ENCODE measurements at regions not wholly inside any gene's neighbourhood (a gene's known extent, or its start where the extent isn't known, plus 50 kb on each side); places are given as distances from the start of the nearest gene placed in this dataset.

DNA sequence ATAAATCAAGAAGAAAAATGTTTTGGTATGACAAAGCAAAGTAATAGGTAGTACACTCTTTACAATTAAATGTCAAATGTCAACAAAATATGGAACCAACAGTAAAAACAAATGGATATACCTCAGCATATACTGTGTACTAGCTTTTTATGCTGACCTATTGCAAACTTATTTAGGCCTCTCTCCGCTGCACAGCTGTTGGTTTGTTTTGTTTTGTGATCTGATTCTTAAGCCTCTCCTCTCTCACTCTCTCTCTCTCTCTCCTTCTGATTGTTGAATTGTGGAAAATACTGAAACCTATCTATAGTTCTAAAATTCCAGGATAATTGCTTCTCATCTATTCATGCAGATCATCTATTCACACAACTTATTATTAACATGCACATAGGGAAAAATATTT lies 154.9 kb upstream of the ARHGAP28 start:
- peaks cover 4% of the 10 kb centered on the region for H3K4me1 Mint-ChIP-seq (ENCODE audit: unreplicated experiment)

DNA sequence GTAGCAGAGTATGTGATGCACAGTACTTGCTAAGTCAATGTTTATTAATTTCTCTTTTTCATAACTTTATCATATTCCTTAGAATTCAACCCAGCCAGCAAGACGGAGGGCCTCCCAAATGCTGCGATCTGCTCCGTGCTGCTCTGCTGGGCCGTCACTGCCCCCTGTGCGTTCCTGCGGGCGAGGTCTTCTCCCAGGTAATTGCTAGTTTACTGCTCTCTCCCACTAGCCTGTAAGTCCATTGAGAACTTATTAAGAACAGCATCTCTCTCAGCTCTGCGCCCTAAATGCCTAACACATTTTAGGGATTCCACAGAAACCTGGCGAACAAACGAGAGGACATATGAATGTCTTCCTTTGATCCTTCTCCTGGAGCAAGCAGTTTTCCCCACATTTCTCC lies 153.6 kb upstream of the ARHGAP28 start:
- Mint-ChIP-seq H3K27ac (ENCODE audit: unreplicated experiment) (no peak overlapping the region), H3K9me3 (ENCODE audit: unreplicated experiment) (no peaks in the 10 kb centered on the region), H3K36me3 (ENCODE audit: low read depth, unreplicated experiment) (no peaks in the 10 kb centered on the region), H3K4me1 (ENCODE audit: unreplicated experiment) (peaks cover 4% of the 10 kb centered on the region), H3K27me3 (ENCODE audit: unreplicated experiment) (peaks cover 2% of the 10 kb centered on the region), H3K4me3 (ENCODE audit: unreplicated experiment) (no peak overlapping the region)
- no peak for DNase-seq (ENCODE audit: low spot score)
- TF ChIP-seq, protein P1, sequence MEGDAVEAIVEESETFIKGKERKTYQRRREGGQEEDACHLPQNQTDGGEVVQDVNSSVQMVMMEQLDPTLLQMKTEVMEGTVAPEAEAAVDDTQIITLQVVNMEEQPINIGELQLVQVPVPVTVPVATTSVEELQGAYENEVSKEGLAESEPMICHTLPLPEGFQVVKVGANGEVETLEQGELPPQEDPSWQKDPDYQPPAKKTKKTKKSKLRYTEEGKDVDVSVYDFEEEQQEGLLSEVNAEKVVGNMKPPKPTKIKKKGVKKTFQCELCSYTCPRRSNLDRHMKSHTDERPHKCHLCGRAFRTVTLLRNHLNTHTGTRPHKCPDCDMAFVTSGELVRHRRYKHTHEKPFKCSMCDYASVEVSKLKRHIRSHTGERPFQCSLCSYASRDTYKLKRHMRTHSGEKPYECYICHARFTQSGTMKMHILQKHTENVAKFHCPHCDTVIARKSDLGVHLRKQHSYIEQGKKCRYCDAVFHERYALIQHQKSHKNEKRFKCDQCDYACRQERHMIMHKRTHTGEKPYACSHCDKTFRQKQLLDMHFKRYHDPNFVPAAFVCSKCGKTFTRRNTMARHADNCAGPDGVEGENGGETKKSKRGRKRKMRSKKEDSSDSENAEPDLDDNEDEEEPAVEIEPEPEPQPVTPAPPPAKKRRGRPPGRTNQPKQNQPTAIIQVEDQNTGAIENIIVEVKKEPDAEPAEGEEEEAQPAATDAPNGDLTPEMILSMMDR (IDR thresholded peaks at IDR 0.05; ENCODE audit: unreplicated experiment) = no peak

More for the DNA sequence above, 154.9 kb upstream of the ARHGAP28 start:
- H3K4me3 Mint-ChIP-seq (ENCODE audit: unreplicated experiment) = no peak overlapping the region
- no peaks in the 10 kb centered on the region for H3K9me3 Mint-ChIP-seq (ENCODE audit: unreplicated experiment)
- peaks cover 2% of the 10 kb centered on the region for H3K27me3 Mint-ChIP-seq (ENCODE audit: unreplicated experiment)
- TF ChIP-seq, protein P1 (IDR thresholded peaks at IDR 0.05; ENCODE audit: unreplicated experiment) = no peak
- H3K27ac Mint-ChIP-seq (ENCODE audit: unreplicated experiment) = no peak overlapping the region
- no peak for DNase-seq (ENCODE audit: low spot score)
- H3K36me3 Mint-ChIP-seq (ENCODE audit: low read depth, unreplicated experiment) = no peaks in the 10 kb centered on the region

DNA sequence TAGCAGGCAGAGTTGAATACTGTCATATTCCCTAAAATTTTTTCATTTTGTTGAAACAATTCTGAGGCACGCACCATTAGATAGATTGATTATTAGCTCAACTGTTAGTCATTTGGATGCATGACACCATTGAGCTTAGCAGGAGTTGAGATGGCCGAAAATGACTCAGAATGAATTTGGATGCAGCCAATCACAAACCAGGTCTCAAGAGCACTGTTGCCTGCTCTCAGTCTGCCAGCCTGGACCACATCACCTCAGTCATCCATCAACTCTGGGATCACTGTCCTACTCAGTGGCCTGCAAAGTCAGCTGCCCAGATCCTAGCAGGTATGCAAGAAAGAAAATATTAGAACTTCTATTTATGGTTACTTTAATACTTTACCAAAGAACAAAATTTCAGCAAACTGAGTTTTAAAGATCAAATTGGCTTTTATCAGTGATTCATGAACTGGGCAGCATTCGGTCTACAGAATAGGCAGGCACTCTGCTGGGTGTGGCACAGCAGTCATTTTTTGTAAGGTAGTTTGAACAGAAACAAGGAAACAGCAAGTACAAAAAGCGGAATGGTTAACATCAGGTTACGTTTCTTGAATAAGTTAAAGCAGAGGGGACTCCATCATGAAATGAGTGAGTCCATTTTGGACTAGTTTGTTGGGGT lies 152.7 kb upstream of the ARHGAP28 start:
- peaks cover 11% of the 10 kb centered on the region for H3K4me1 Mint-ChIP-seq (ENCODE audit: unreplicated experiment)

DNA sequence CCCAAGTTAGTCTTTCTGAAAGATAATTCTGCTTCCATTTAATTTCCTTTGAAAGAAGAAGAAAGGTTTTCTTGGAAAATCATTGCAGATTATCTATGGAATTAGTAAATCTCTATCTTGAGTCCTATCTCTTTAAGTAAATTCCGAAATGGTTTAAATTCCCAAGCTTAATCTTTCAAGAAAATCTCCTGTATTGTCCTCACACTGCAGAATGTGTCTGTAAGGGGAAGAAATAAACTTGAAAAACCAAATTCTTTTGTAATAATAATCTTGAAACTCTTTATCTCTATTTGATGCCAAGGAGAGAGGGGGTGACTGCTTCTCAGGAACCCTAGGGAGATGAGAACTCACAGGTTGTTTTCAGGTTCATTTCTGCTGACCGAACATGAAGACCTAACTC lies 150.8 kb upstream of the ARHGAP28 start:
- Mint-ChIP-seq H3K9me3 (ENCODE audit: unreplicated experiment) (no peaks in the 10 kb centered on the region), H3K4me1 (ENCODE audit: unreplicated experiment) (peaks cover 12% of the 10 kb centered on the region), H3K27ac (ENCODE audit: unreplicated experiment) (no peak overlapping the region), H3K4me3 (ENCODE audit: unreplicated experiment) (no peak overlapping the region), H3K27me3 (ENCODE audit: unreplicated experiment) (no peaks in the 10 kb centered on the region), H3K36me3 (ENCODE audit: low read depth, unreplicated experiment) (no peaks in the 10 kb centered on the region)
- no peak for DNase-seq (ENCODE audit: low spot score)
- TF ChIP-seq, protein P1 (IDR thresholded peaks at IDR 0.05; ENCODE audit: unreplicated experiment) = no peak

More for the DNA sequence above, 152.7 kb upstream of the ARHGAP28 start:
- Mint-ChIP-seq H3K36me3 (ENCODE audit: low read depth, unreplicated experiment) (no peaks in the 10 kb centered on the region), H3K27me3 (ENCODE audit: unreplicated experiment) (no peaks in the 10 kb centered on the region), H3K27ac (ENCODE audit: unreplicated experiment) (no peak overlapping the region), H3K9me3 (ENCODE audit: unreplicated experiment) (no peaks in the 10 kb centered on the region), H3K4me3 (ENCODE audit: unreplicated experiment) (no peak overlapping the region)
- TF ChIP-seq, protein P1 (IDR thresholded peaks at IDR 0.05; ENCODE audit: unreplicated experiment) = no peak
- no peak for DNase-seq (ENCODE audit: low spot score)

DNA sequence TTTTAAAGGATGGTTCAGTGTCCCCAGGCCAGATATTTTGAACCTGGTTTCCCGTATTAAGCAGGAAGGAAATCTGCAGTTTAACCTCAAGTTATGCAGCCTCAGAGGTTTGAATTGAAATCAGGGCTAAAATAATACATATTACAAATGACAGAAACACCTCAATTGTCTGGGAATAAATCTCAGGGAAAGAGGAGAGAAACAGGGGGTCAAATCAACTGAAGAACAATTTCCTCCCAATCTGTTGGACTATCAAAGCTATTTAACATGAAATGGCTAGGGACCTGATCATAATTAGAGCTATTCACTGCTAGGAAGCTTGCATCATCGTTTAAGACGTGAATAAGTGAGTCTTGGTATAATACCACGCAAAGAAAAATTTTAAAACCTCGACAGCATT lies 150.0 kb upstream of the ARHGAP28 start:
- no peaks in the 10 kb centered on the region for H3K36me3 Mint-ChIP-seq (ENCODE audit: low read depth, unreplicated experiment)
- H3K27me3 Mint-ChIP-seq (ENCODE audit: unreplicated experiment) = no peaks in the 10 kb centered on the region
- no peak for DNase-seq (ENCODE audit: low spot score)
- no peak overlapping the region for H3K4me3 Mint-ChIP-seq (ENCODE audit: unreplicated experiment)
- peaks cover 12% of the 10 kb centered on the region for H3K4me1 Mint-ChIP-seq (ENCODE audit: unreplicated experiment)
- no peaks in the 10 kb centered on the region for H3K9me3 Mint-ChIP-seq (ENCODE audit: unreplicated experiment)
- TF ChIP-seq, protein P1 (IDR thresholded peaks at IDR 0.05; ENCODE audit: unreplicated experiment) = no peak
- no peak overlapping the region for H3K27ac Mint-ChIP-seq (ENCODE audit: unreplicated experiment)
